Naive thymus-derived CD8-positive, alpha-beta T cell (primary cell): ENCODE measurements at regions not wholly inside any gene's neighbourhood (a gene's known extent, or its start where the extent isn't known, plus 50 kb on each side); places are given as distances from the start of the nearest gene placed in this dataset.
"Not testable (repeated sequence)": the region's sequence is repeated elsewhere in the genome, so short reads cannot be mapped to it uniquely, and the experiment has no call there.

ENCODE experiments used
- ATAC-seq, 2 donors: fragments of 150-1000 bp; cut with Tn5 transposase in 1 of 2; sonication (Bioruptor Pico), chemical (Tn5 transposase) in 1 of 2; 1 replicate in 1 of 2; 2 replicates in 1 of 2; pipeline ENCODE4 v1.10.0; 2021; ENCODE audit warnings: mild to moderate bottlenecking in 2 of 2, moderate library complexity in 2 of 2
- POLR2A ChIA-PET: fragments of 350-600 bp; sonication (Branson Sonifier 250); formaldehyde crosslinking; loops from one replicate; lab custom pipeline; 2021; ENCODE audit warnings: antibody characterized with exemption; lab: Charles Lee
- DNase-seq, 10 donors: peaks; one replicate each; pipeline versions ENCODE4 v3.0.0 to v3.0.0-alpha.2; 2020 to 2022
- H3K27ac Mint-ChIP-seq, 10 donors: one replicate each; pipeline ENCODE4 v1.8.0; 2020 to 2022; ENCODE audit warnings: mild to moderate bottlenecking in 10 of 10, mixed read lengths in 10 of 10, moderate library complexity in 4 of 10, inconsistent platforms in 1 of 10
- H3K27me3 Mint-ChIP-seq, 5 donors: one replicate each; pipeline ENCODE4 v1.8.0; 2021 to 2022; ENCODE audit warnings: mixed read lengths in 5 of 5
- H3K36me3 Mint-ChIP-seq, 3 donors: one replicate each; pipeline ENCODE4 v1.8.0; 2020 to 2022; ENCODE audit warnings: mixed read lengths in 3 of 3, mild to moderate bottlenecking in 2 of 3, inconsistent platforms in 1 of 3
- H3K4me1 Mint-ChIP-seq, 4 donors: one replicate each; pipeline ENCODE4 v1.8.0; 2021 to 2022; ENCODE audit warnings: mixed read lengths in 4 of 4
- H3K4me3 Mint-ChIP-seq, 10 donors: one replicate each; pipeline ENCODE4 v1.8.0; 2020 to 2022; ENCODE audit warnings: mild to moderate bottlenecking in 10 of 10, mixed read lengths in 10 of 10, moderate library complexity in 6 of 10, inconsistent platforms in 1 of 10
- H3K9me3 Mint-ChIP-seq, 9 donors: one replicate each; pipeline ENCODE4 v1.8.0; 2020 to 2022; ENCODE audit warnings: mixed read lengths in 9 of 9, mild to moderate bottlenecking in 3 of 9, inconsistent platforms in 1 of 9, moderate library complexity in 1 of 9

GRCh38 chr1:95742591-95743089 is 508.6 kb downstream of the RWDD3 start:
- Mint-ChIP-seq H3K27me3 (no peaks in the 10 kb centered on the region), H3K27ac (no peak overlapping the region), H3K4me1 (no peaks in the 10 kb centered on the region), H3K4me3 (no peak overlapping the region), H3K36me3 (no peaks in the 10 kb centered on the region), H3K9me3 (peaks cover 0 to 21% (median 14%) of the 10 kb centered on the region in 9 donors)
- no peak for DNase-seq
- no peak for ATAC-seq
- POLR2A ChIA-PET: no interaction called here

- Mint-ChIP-seq H3K27ac (no peak overlapping the region), H3K36me3 (no peaks in the 10 kb centered on the region), H3K4me3 (no peak overlapping the region), H3K4me1 (no peaks in the 10 kb centered on the region), H3K9me3 (peaks cover 0 to 14% (median 8%) of the 10 kb centered on the region in 9 donors), H3K27me3 (no peaks in the 10 kb centered on the region)
- POLR2A ChIA-PET: interaction anchor here (0.6 kb wide), 1 partner anchor 14 kb away, joined by 3 read pairs; no protein-coding TSS in a partner anchor
- no peak for ATAC-seq
- no peak for DNase-seq
These were observed 510.7 kb downstream of the RWDD3 start for GRCh38 chr1:95744731-95745130.

- Mint-ChIP-seq H3K27ac (no peak overlapping the region), H3K27me3 (no peaks in the 10 kb centered on the region), H3K36me3 (peaks cover 0 to 15% (median 0%) of the 10 kb centered on the region in 3 donors), H3K4me1 (no peaks in the 10 kb centered on the region), H3K9me3 (peaks cover 2 to 25% (median 15%) of the 10 kb centered on the region in 9 donors), H3K4me3 (peak overlapping the region in 1 of 10 donors; percentile 16)
- no peak for ATAC-seq
- POLR2A ChIA-PET: no interaction called here
- no peak for DNase-seq
These were observed 518.7 kb downstream of the RWDD3 start for GRCh38 chr1:95752515-95753381.

GRCh38 chr1:95753382-95754016 is 519.5 kb downstream of the RWDD3 start:
- no peak overlapping the region for H3K27ac Mint-ChIP-seq
- no peak for ATAC-seq
- H3K27me3 Mint-ChIP-seq: no peaks in the 10 kb centered on the region
- H3K4me3 Mint-ChIP-seq: no peak overlapping the region
- no peak for DNase-seq
- peaks cover 2 to 25% (median 15%) of the 10 kb centered on the region in 9 donors for H3K9me3 Mint-ChIP-seq
- peaks cover 0 to 15% (median 0%) of the 10 kb centered on the region in 3 donors for H3K36me3 Mint-ChIP-seq
- H3K4me1 Mint-ChIP-seq: no peaks in the 10 kb centered on the region
- POLR2A ChIA-PET: interaction anchor here (0.6 kb wide), 1 partner anchor 11 kb away, joined by 6 read pairs; no protein-coding TSS in a partner anchor

GRCh38 chr1:95754412-95754811 is 520.4 kb downstream of the RWDD3 start:
- POLR2A ChIA-PET: no interaction called here
- ATAC-seq (no peak), DNase-seq (no peak)
- H3K4me1 Mint-ChIP-seq: no peaks in the 10 kb centered on the region
- no peaks in the 10 kb centered on the region for H3K27me3 Mint-ChIP-seq
- H3K27ac Mint-ChIP-seq: no peak overlapping the region
- H3K4me3 Mint-ChIP-seq: no peak overlapping the region
- H3K36me3 Mint-ChIP-seq: peaks cover 0 to 15% (median 0%) of the 10 kb centered on the region in 3 donors
- H3K9me3 Mint-ChIP-seq: peaks cover 2 to 29% (median 17%) of the 10 kb centered on the region in 9 donors

GRCh38 chr1:95766036-95766435 is 532.0 kb downstream of the RWDD3 start:
- no peak for DNase-seq
- no peaks in the 10 kb centered on the region for H3K4me1 Mint-ChIP-seq
- H3K27ac Mint-ChIP-seq: no peak overlapping the region
- H3K4me3 Mint-ChIP-seq: no peak overlapping the region
- no peak for ATAC-seq
- POLR2A ChIA-PET: no interaction called here
- no peaks in the 10 kb centered on the region for H3K36me3 Mint-ChIP-seq
- peaks cover 2 to 25% (median 5%) of the 10 kb centered on the region in 9 donors for H3K9me3 Mint-ChIP-seq
- no peaks in the 10 kb centered on the region for H3K27me3 Mint-ChIP-seq

GRCh38 chr1:95770581-95770980 is 536.6 kb downstream of the RWDD3 start:
- DNase-seq: no peak
- H3K4me1 Mint-ChIP-seq: no peaks in the 10 kb centered on the region
- H3K4me3 Mint-ChIP-seq: no peak overlapping the region
- ATAC-seq: no peak
- H3K36me3 Mint-ChIP-seq: no peaks in the 10 kb centered on the region
- H3K27ac Mint-ChIP-seq: no peak overlapping the region
- POLR2A ChIA-PET: no interaction called here
- no peaks in the 10 kb centered on the region for H3K27me3 Mint-ChIP-seq
- peaks cover 0 to 22% (median 2%) of the 10 kb centered on the region in 9 donors for H3K9me3 Mint-ChIP-seq

- H3K4me1 Mint-ChIP-seq: no peaks in the 10 kb centered on the region
- no peaks in the 10 kb centered on the region for H3K36me3 Mint-ChIP-seq
- ATAC-seq (no peak), DNase-seq (no peak)
- no peak overlapping the region for H3K4me3 Mint-ChIP-seq
- peaks cover 4 to 20% (median 12%) of the 10 kb centered on the region in 9 donors for H3K9me3 Mint-ChIP-seq
- POLR2A ChIA-PET: no interaction called here
- no peaks in the 10 kb centered on the region for H3K27me3 Mint-ChIP-seq
- H3K27ac Mint-ChIP-seq: no peak overlapping the region
These were observed 544.2 kb downstream of the RWDD3 start for GRCh38 chr1:95778217-95778616.

GRCh38 chr1:95780836-95781235 is 546.8 kb downstream of the RWDD3 start:
- DNase-seq: no peak
- no peak overlapping the region for H3K27ac Mint-ChIP-seq
- peaks cover 4 to 23% (median 10%) of the 10 kb centered on the region in 9 donors for H3K9me3 Mint-ChIP-seq
- no peak for ATAC-seq
- H3K27me3 Mint-ChIP-seq: no peaks in the 10 kb centered on the region
- H3K36me3 Mint-ChIP-seq: no peaks in the 10 kb centered on the region
- POLR2A ChIA-PET: no interaction called here
- H3K4me1 Mint-ChIP-seq: no peaks in the 10 kb centered on the region
- no peak overlapping the region for H3K4me3 Mint-ChIP-seq

- H3K27ac Mint-ChIP-seq: no peak overlapping the region
- H3K9me3 Mint-ChIP-seq: peaks cover 0 to 26% (median 7%) of the 10 kb centered on the region in 9 donors
- ATAC-seq (no peak), DNase-seq (no peak)
- no peak overlapping the region for H3K4me3 Mint-ChIP-seq
- POLR2A ChIA-PET: no interaction called here
- no peaks in the 10 kb centered on the region for H3K4me1 Mint-ChIP-seq
- no peaks in the 10 kb centered on the region for H3K27me3 Mint-ChIP-seq
- peaks cover 0 to 5% (median 0%) of the 10 kb centered on the region in 3 donors for H3K36me3 Mint-ChIP-seq
These were observed 556.1 kb downstream of the RWDD3 start for GRCh38 chr1:95790136-95790535.

GRCh38 chr1:95793893-95794292 is 559.9 kb downstream of the RWDD3 start:
- DNase-seq (no peak), ATAC-seq (no peak)
- H3K9me3 Mint-ChIP-seq: peaks cover 0 to 19% (median 8%) of the 10 kb centered on the region in 9 donors
- H3K27me3 Mint-ChIP-seq: no peaks in the 10 kb centered on the region
- no peak overlapping the region for H3K27ac Mint-ChIP-seq
- H3K4me3 Mint-ChIP-seq: no peak overlapping the region
- peaks cover 0 to 1% (median 0%) of the 10 kb centered on the region in 3 donors for H3K36me3 Mint-ChIP-seq
- no peaks in the 10 kb centered on the region for H3K4me1 Mint-ChIP-seq
- POLR2A ChIA-PET: no interaction called here

- ATAC-seq, H3K36me3 Mint-ChIP-seq, H3K27ac Mint-ChIP-seq, POLR2A ChIA-PET, H3K27me3 Mint-ChIP-seq, H3K4me3 Mint-ChIP-seq, H3K4me1 Mint-ChIP-seq, DNase-seq: not testable (repeated sequence)
- H3K9me3 Mint-ChIP-seq: peaks cover 3 to 33% (median 15%) of the 10 kb centered on the region in 9 donors
These were observed 563.8 kb downstream of the RWDD3 start for GRCh38 chr1:95797761-95798160.

GRCh38 chr1:95806171-95806570 is 572.2 kb downstream of the RWDD3 start:
- no peaks in the 10 kb centered on the region for H3K27me3 Mint-ChIP-seq
- no peaks in the 10 kb centered on the region for H3K4me1 Mint-ChIP-seq
- ATAC-seq (no peak), DNase-seq (no peak)
- H3K9me3 Mint-ChIP-seq: peaks cover 0 to 22% (median 12%) of the 10 kb centered on the region in 9 donors
- H3K36me3 Mint-ChIP-seq: no peaks in the 10 kb centered on the region
- POLR2A ChIA-PET: no interaction called here
- no peak overlapping the region for H3K27ac Mint-ChIP-seq
- H3K4me3 Mint-ChIP-seq: no peak overlapping the region
